ENCODE measurements at regions not wholly inside any gene's neighbourhood (a gene's known extent, or its start where the extent isn't known, plus 50 kb on each side); places are given as distances from the start of the nearest gene placed in this dataset.

DNA sequence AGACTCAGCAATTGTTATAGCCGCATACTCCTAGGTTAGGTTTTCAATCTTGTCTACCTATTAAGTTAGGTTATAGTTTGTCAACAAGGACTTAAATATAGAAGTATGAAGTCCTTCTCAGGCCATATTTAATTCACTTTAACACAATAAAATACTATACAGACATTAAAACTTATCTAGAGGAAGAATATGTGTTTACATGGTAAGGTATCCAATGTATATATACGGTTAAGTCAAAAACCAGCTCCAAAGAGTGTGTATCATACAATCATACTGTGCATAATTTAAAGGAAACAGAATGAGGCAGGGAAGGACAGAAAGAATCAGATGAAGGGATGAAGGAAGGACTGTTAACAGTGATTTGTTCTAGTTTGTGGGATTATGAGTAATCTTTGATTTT, 79.5 kb upstream of the LANCL2 start:
- Histone ChIP-seq H3K4me3 (no peak overlapping the region), H3K36me3 (no peaks in the 10 kb centered on the region), H3K9me3 (no peaks in the 10 kb centered on the region), H3K4me1 (no peaks in the 10 kb centered on the region), H3K27me3 (no peaks in the 10 kb centered on the region), H3K27ac (no peak overlapping the region)
- TF ChIP-seq, protein P1, sequence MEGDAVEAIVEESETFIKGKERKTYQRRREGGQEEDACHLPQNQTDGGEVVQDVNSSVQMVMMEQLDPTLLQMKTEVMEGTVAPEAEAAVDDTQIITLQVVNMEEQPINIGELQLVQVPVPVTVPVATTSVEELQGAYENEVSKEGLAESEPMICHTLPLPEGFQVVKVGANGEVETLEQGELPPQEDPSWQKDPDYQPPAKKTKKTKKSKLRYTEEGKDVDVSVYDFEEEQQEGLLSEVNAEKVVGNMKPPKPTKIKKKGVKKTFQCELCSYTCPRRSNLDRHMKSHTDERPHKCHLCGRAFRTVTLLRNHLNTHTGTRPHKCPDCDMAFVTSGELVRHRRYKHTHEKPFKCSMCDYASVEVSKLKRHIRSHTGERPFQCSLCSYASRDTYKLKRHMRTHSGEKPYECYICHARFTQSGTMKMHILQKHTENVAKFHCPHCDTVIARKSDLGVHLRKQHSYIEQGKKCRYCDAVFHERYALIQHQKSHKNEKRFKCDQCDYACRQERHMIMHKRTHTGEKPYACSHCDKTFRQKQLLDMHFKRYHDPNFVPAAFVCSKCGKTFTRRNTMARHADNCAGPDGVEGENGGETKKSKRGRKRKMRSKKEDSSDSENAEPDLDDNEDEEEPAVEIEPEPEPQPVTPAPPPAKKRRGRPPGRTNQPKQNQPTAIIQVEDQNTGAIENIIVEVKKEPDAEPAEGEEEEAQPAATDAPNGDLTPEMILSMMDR (IDR thresholded peaks at IDR 0.05), result no peak
- no peak for TF ChIP-seq POLR2AphosphoS5 (IDR thresholded peaks at IDR 0.05)
- TF ChIP-seq POLR2A (IDR thresholded peaks at IDR 0.05), result no peak
- intact Hi-C loops (cut with DNase I; ENCODE audit: low total_unique reads), result loop anchor here (5.0 kb wide), 1 partner anchor 127 kb away; no protein-coding TSS in a partner anchor
- no peak for DNase-seq (ENCODE audit: low spot score in 2 of 2)

DNA sequence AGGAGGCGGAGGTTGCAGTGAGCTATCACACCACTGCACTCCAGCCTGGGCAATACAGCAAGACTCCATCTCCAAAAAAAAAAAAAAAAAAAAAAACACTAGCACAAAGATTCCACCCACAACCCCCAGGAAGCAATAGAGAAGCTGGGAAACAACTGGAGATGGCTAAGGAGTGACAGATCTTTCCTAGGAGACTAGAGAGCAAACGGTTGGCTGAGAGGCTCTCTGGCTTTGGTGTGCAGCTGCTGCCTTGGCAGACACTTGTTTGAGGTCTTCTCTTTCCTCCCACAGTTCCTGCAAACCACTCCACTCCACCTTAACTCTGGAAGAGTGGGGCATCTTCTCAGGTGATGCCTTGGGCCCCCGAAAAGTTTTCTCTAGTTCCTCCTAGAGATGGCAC, 78.5 kb upstream of the LANCL2 start:
- Histone ChIP-seq H3K36me3 (no peaks in the 10 kb centered on the region), H3K4me1 (no peaks in the 10 kb centered on the region), H3K9me3 (no peaks in the 10 kb centered on the region), H3K27me3 (no peaks in the 10 kb centered on the region), H3K4me3 (no peak overlapping the region), H3K27ac (no peak overlapping the region)
- TF ChIP-seq, protein P1 (IDR thresholded peaks at IDR 0.05), result no peak
- TF ChIP-seq POLR2A (IDR thresholded peaks at IDR 0.05) (no peak), POLR2AphosphoS5 (IDR thresholded peaks at IDR 0.05) (no peak)
- no peak for DNase-seq (ENCODE audit: low spot score in 2 of 2)
- intact Hi-C loops (cut with DNase I; ENCODE audit: low total_unique reads), result loop anchor here (5.0 kb wide), 1 partner anchor 126 kb away; no protein-coding TSS in a partner anchor

DNA sequence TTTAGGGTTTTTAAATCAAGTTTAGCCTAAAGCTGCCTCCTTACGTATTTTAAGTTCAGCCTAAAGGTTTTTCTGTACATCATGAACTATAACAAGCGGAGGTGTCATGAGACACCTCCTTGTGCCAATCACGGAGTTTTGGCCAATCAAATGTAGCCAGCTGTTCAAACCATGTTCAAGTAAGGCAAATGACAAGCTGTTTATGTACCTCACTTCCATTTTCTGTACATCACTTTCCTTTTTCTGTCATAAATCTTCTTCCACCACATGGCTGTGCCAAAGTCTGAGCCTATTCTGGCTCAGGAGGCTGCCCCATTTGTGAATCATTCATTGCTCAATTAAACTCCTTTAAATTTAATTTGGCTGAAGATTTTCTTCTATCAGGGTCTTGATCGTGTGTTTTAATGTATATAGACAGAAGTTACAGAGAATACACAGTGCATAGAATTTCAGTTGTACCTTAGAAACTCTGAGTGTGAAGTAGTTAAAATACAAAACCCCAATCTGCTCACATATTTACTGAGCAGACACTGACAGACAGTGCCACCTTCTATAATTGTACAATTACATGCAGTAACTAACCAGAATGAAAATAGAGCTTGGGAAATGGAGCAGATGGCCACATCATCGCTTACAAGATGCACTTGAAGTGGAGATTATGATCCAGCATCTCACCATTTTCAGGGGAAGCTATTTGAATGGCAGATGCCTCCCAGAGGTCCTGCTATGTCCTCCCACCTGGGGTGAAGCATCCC, 76.9 kb upstream of the LANCL2 start:
- no peak for TF ChIP-seq POLR2A (IDR thresholded peaks at IDR 0.05)
- TF ChIP-seq, protein P1 (IDR thresholded peaks at IDR 0.05), result no peak
- TF ChIP-seq POLR2AphosphoS5 (IDR thresholded peaks at IDR 0.05), result no peak
- intact Hi-C loops (cut with DNase I; ENCODE audit: low total_unique reads), result loop anchor here (5.0 kb wide), 1 partner anchor 124 kb away; no protein-coding TSS in a partner anchor
- DNase-seq (ENCODE audit: low spot score in 2 of 2), result no peak
- no peak overlapping the region for H3K27ac ChIP-seq
- H3K9me3 ChIP-seq, result no peaks in the 10 kb centered on the region
- H3K27me3 ChIP-seq, result no peaks in the 10 kb centered on the region
- no peaks in the 10 kb centered on the region for H3K4me1 ChIP-seq
- H3K36me3 ChIP-seq, result no peaks in the 10 kb centered on the region
- no peak overlapping the region for H3K4me3 ChIP-seq

DNA sequence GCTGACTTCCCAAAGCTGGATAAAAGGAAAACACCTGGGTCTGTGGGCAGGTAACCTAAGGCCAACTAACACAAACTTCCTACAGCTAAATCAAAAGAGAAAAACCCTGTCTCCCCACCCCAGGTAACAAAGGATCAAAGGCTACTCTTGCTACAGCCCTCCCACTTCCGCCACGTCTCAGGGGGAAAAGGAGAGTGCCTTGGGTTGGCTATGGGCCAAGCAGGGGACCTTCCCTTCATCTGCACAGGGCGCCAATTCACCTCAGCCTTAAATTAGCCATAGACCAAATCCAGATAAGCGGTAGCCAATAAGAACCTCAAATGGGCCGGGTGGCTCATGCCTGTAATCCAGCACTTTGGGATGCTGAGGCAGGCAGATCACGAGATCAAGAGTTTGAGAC, 69.1 kb upstream of the LANCL2 start:
- intact Hi-C loops (cut with DNase I; ENCODE audit: low total_unique reads), result no loop called here

More for the DNA sequence above, 69.1 kb upstream of the LANCL2 start:
- Histone ChIP-seq H3K36me3 (no peaks in the 10 kb centered on the region), H3K4me1 (no peaks in the 10 kb centered on the region), H3K9me3 (no peaks in the 10 kb centered on the region), H3K27ac (no peak overlapping the region), H3K4me3 (no peak overlapping the region), H3K27me3 (no peaks in the 10 kb centered on the region)
- TF ChIP-seq POLR2A (IDR thresholded peaks at IDR 0.05), result no peak
- no peak for TF ChIP-seq POLR2AphosphoS5 (IDR thresholded peaks at IDR 0.05)
- TF ChIP-seq, protein P1 (IDR thresholded peaks at IDR 0.05), result no peak
- DNase-seq (ENCODE audit: low spot score in 2 of 2), result no peak
